GM19463 (cell line): ENCODE measurements at regions not wholly inside any gene's neighbourhood (a gene's known extent, or its start where the extent isn't known, plus 50 kb on each side); places are given as distances from the start of the nearest gene placed in this dataset.

ENCODE experiments used
- ATAC-seq: cut with Tn5 transposase; IDR thresholded peaks from one replicate; pipeline ENCODE4 v1.9.1; 2021; ENCODE audit warnings: mild to moderate bottlenecking, moderate library complexity; ENCODE audit not compliant: unreplicated experiment

DNA sequence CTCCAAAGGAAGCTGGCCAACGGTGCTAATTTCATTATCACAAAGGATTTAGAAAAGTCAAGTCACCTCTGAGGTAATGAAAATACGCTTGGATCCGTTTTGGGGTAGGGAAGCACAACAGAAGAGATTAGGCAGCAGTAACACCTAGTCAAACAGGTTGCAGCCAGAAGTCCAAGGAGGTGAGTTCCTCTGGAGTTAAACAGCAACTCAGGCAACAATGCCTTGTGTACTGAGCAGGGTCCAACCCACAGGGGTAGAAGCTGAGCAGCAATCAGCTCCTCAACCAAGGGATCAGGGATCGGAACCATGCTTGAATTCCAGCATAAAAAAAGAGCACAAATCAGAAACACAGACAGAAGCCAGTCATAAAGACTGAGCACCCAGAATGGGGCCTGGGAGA, 88.1 kb upstream of the SPRED1 start:
- no peak for ATAC-seq

DNA sequence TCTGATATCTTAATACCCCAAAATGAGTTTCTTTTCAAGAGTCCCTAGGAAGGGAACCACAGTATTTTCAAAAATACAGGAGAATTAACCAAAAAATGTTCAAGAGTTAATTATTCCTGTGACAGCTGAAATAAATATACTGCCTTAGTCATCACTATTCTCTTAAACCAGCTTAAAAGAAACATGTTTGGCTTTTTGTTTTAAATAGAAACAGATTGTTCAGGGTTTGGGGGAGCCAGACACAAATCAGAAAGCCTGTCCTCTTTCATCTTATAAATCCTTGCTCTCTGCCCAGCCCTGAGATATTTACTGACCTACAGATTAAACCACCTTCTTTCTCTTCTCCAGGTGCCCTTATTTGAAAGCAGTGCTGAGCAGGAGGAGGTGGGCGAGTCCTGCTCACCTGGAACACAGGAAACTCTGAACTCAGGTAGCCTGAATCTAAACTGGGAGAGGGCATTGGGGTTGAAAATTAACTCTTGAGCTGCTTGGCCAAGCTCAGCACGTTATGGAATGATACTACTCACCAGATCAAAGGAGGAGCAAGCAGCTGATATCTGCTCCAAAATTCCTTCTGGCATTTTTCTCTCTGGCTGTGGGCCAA, 84.1 kb upstream of the SPRED1 start:
- ATAC-seq, result no peak

DNA sequence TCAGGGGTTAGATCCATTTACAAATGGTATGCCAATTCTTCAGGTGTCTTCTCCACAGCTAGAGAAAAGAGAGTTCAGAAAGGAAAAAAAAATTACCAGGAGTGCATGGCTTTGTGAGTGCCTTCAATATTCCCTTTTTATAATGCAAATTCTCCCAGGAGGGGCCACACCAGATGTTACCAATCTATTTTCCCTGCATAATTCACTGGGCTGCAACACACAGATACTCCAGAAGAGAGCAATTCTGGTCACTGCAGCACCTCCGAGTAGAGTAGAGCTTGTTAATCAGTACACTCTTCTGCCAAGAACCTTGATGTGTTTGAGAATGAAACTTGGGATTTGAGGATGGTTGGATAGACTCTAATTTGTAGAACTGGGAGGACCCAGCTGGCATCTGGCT, 80.7 kb upstream of the SPRED1 start:
- ATAC-seq, result no peak

DNA sequence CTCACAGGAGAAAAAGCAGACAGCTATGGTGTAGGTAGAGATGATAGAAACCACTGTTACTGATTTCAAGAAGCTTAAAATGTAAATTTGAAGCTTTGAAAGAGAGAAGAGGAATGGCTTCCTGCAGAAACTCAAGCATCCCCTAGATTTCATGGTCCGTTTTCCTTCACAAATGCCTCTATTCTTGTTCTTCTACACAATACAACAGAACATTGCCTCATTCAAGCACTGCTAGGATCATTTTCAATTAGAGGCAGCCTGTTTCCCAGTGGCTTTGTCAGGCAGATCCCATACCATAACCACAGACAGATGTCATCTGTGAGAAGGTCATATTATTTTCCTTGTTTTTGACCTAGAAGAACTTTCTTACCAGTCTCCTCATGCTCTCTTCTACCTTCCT, 77.9 kb upstream of the SPRED1 start:
- ATAC-seq, result no peak

DNA sequence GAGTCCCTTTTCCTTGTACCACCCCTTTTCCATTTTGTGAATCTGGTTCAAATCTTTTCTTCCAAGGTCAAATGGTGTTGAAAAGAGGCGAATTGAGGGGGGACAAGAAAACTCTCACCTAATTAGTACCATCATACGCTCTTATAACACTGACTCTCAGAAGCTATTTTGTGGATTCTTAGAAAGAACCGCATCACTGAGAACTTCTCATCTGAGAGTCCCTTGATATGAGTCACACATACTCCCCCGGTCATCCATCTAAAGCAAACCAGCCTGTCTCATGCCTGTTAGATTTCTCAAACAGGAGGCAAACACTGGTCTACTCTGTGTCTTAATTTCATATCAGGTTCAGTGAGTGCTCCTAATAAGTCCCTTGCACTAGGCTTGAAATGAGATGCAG, 76.5 kb upstream of the SPRED1 start:
- ATAC-seq, result peak; percentile 94

DNA sequence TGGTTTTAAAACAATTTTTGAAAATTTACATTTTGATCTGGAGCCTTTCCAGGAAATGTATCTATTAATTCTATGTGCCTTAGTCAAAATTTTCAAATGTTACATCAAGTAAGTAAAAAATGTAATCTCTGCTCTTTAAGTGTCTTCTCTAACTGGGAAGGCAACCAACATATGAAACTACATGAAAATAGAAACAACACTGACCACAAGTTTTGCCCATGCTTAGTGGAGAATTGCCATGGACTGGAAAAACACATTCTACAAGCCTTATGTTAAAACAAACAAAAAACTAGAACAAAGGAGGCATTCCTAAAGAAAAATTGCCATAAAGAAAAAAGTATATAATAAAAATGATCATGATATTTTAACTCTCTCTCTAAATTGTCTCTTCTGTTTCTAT, 75.9 kb upstream of the SPRED1 start:
- no peak for ATAC-seq

DNA sequence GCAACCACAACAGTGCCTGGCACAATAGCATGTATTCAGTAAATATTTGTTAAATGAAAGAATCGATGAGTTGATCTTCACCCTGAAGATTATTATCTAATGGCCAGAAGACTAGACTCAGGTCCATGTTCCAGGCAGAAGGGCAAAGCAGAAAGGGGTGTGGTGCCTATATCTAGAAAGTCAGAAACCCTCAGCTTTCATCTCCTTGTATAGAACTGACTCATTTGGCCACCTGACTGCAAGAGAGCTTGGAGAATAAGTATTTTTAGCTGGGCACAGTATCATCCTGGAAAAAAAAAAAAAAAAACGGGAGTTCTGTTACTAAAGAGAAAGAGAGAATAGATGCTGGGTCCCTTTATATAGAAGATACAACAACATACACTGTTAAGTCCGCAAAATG, 69.7 kb upstream of the SPRED1 start:
- ATAC-seq, result no peak

DNA sequence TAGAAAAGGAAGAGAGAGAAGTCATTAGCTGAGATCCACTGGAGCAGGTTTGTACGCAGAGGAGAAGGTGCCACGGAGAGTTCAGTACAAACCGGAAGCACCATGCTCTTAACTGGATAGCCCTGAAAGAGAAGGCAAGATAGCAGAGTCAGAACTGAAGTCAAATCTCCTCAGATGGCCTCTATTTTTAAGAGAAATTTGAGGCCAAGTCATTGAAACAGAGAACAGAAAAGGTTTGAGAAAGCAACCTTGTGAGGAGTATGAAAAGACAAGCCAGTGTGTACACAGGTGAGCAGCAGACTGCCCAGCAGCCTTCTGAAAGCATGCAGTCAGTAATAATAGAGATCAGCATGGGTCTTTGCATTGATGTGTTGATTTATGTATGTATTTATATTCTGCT, 66.1 kb upstream of the SPRED1 start:
- peak; percentile 76 for ATAC-seq

DNA sequence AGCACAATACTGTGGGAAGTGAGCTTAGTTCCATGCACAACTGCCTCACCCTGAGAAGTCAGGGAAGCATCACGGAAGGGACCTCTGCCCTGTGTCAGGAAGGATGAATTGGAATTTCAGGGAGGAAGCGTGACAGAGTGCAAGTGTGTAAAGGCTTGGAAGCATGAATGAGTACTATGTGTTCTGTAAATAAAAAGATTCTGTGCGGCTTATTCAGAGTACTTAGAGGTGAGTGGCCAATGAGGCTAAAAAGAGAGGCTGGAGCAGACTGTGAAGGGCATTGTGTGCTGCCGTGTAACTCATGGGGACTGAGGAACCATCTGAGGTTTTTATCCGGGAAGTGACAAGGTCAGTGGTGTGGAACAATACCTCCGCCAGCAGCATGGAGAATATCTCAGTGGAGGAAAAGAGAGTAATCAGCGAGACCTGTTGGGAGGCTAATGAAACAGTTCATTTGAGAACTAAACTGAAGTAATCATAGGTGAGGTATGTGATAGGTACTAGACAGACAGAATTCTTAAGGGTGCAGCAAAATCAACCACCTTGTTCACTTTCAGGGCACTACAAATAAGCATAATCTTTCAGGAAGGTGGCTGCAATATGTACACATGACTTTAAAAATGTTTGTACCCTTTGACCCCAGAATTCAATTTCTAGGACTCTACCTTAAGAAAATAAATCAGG, 64.9 kb upstream of the SPRED1 start:
- ATAC-seq, result no peak

DNA sequence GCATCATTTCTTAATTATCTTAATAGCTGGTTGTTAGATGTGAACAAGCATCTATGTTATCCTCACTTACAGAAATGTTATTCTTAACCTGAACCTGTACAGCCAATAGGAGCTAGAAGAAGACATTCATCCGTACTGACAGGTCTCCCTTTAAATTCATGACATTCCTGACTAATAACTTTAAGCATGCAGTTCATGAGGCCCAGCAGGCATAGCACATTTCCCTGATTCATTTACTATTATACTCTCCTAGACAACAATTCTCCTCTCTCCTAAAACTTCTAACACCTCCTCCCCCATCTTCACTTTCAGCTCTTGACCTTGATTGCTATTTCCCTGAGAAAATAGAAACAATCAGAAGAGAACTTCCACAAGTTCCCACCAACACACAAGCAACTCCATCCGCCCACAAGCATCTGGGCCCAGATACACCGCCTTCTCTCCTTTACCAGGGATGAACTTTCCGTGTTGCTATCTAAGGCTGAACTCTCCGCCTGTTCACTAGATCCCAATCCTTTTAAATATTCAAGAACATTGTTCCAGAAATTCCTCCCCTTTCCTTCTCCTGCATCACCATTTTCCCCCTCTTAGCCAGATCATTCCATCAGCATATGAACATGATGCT, 62.9 kb upstream of the SPRED1 start:
- ATAC-seq, result no peak

DNA sequence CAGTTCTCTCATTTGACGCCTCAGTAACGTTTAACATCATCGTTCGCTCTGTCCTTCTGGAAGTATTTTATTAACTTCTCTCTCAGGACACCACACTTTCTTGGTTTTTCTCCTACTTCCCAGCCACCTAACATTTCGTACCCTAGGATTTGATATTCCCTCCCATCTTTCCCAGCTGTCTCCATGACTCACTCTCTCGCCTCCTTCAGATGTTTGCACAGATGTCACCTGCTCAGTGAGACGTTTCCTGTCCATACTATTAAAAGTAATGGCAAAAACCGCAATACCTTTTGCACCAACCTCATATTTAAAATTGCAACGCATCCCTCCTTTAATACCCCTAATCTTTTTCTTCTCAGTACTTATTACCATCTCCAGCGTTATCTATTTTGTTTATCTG, 62.1 kb upstream of the SPRED1 start:
- ATAC-seq, result no peak

DNA sequence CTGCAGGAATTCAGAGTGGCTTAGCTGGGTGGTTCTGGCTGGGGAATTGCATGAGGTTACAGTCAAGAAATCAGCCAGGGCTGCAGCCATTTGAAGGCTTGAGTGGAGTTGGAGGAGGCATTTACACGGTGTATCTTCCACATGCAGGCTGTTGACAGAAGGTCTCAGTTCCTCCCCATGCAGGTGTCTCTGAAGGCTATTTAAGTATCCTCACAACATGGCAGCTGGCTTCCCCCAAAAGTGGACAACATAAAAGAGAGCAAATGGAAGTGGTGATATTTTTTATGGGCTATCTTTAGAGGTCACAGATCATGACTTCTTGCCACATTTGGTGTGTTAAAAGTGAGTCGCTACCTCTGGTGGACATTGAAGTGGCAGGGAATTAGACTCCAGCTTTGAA, 60.1 kb upstream of the SPRED1 start:
- ATAC-seq, result no peak

DNA sequence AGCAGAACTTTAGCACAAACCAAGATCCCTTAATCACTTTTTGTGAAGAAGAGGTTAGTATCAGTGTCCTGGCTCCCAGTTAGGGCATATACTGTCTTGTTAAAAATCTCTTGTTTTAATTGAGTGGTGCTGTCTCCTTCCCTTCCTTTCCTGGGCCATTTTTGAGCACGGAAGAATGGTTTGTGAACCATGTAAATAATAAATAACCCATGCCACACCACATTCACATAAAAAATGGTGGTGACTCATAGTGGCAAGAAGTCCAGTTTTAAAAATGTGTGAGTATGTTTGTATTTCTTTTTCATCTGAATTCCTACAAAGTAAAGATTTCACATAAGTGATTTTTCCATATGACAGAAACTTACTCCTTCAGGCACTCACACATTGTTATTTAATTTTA, 59.1 kb upstream of the SPRED1 start:
- no peak for ATAC-seq

DNA sequence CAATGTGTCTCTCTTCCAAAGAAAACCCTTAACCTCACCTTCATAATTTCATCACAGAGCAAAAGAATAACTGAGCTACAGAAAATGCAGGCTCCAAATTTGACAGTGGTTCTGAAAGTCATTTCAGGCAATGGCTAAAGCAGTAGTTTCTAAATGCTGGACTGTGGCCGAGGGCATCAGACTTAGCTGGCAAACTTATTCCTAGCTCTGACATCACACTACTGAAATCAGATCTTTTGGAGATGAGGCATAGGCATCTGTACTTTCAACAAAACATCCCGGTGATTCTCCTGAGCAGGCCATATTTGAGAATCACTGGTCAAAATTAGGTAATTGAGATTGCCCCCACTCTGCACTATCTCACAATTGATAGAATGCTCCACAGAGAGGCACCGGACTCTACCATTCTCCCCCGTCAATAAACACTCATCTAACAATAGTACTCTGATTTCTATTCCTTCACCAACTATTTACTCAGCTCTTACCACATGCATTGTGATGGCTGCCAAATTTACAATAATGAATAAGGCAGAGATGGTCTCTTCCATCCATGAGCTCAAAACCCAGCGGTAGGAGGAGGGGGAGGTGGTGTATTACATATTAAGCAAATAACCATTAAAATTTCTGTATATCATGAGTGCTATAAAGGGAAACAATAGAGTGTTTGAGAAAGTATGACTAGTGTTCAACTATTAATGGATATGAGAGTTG, 57.3 kb upstream of the SPRED1 start:
- no peak for ATAC-seq

DNA sequence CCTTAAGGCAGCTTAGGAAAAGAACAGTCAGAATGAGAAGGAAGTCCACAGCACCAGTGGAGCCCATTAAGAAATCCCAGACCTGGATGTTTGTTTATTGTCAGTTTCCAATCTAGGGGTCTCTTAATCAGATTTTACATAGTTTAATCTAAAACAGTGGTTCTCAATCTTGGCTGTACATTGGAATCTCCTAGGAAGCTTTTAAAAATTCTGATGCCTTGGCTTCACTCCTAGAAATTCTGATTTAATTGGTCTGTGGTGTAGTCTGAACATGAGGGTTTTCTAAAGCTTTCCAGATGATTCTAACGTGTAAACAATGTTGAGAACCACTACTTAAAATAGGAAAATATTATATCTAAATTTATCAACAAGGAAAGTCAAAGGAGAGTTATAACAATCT, 56.6 kb upstream of the SPRED1 start:
- ATAC-seq, result no peak

DNA sequence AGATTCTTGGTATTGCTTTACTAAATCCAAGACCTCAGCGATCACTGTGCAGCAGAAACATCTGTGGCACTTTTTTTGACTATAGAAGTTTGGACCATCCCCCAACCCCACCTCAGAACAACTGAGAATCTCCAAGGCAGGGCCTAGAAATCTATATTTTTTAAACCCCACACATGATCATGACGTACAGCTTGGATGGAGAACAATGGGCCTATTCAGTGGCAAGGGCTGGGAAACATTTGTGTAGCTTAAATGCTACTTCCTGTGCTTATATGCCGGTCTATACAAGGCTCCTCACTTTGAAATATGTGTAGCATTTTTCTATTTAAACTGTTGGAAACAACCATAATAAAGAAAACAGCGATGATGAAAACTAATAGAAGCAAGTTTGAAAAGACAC, 55.1 kb upstream of the SPRED1 start:
- ATAC-seq, result no peak

DNA sequence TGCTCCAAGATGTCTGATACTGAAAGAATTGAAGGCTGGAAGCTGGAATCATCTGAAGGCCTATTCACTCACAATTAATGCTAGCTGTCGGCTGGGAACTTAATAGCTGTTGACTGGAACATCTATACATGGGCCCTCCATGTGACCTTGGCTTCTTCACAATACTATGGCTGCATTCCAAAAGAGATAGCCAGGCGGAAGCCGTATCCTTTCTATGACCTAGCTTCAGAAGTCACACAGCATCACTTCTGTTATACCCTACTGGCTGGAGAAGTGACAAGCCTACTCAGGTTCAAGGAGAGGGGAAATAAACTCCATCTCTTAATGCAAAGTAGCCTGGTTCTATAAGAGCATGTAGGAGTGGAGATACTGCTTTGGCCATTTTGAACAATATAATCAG, 50.9 kb upstream of the SPRED1 start:
- no peak for ATAC-seq

DNA sequence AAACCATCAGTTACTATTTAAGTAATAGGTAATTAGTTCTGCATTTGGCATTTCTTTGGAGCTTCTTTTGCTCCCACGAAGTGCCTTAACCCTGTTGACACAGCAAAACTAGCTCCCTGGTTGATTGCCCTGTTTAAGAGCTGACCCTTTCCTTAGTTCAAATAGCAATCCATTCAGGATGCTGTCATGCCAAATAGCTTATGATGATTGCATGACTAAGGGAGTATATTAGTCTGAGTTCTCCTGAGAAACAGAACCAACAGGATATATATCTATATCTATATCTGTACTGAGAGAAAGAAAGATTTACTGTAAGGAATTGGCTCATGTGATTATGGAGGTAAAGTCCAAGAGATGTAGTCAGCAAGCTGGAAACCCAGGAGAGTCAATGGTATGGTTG, 50.3 kb upstream of the SPRED1 start:
- no peak for ATAC-seq
